Fibroblast of skin of right biceps (primary cell): ENCODE measurements at regions not wholly inside any gene's neighbourhood (a gene's known extent, or its start where the extent isn't known, plus 50 kb on each side); places are given as distances from the start of the nearest gene placed in this dataset.
"Not testable (repeated sequence)": the region's sequence is repeated elsewhere in the genome, so short reads cannot be mapped to it uniquely, and the experiment has no call there.

Source experiments
- DNase-seq: peaks from one replicate; pipeline ENCODE4 v3.0.0-alpha.2; 2013

DNA sequence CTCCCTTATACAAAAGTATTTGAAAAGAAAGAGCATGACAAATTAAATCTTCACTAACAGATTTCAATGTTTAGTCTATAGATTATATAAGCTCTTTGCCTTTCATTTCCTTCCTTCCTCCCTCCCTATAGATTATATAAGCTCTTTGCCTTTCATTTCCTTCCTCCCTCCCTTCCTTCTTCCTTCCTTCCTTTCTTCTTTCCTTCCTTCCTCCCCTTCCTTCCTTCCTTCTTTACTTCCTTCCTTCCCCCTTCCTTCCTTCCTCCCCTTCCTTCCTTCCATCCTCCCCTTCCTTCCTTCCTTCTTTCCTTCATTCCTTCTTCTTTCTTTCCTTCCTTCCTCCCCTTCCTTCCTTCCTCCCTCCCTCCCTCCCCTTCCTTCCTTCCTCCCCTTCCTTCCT is 209.8 kb upstream of the CBLB start:
- DNase-seq, result no peak

GRCh38 chr3:106082616-106083015 is 213.8 kb upstream of the CBLB start:
- DNase-seq, result no peak

DNA sequence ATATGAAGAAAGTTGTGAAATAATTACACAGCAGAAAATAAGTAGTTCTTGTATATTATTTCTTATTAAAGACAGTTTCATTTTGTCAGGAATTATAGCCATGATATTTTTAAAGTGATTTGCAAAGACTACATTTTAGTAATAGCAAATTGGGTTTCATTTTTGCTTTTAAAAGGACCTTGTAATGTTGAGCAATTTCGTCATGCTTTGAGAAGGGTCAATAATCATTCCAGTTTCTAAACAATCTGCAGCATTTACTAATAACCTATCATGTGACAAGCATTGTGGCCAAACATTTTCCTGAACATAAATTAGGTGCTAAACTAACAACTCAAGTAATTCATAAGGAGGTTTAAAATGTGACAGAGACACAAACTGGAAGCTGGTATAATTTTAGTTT is 214.4 kb upstream of the CBLB start:
- DNase-seq, result no peak

GRCh38 chr3:106083854-106084253 is 215.0 kb upstream of the CBLB start:
- no peak for DNase-seq

- no peak for DNase-seq
Measured at GRCh38 chr3:106086038-106086437, 217.2 kb upstream of the CBLB start.

DNA sequence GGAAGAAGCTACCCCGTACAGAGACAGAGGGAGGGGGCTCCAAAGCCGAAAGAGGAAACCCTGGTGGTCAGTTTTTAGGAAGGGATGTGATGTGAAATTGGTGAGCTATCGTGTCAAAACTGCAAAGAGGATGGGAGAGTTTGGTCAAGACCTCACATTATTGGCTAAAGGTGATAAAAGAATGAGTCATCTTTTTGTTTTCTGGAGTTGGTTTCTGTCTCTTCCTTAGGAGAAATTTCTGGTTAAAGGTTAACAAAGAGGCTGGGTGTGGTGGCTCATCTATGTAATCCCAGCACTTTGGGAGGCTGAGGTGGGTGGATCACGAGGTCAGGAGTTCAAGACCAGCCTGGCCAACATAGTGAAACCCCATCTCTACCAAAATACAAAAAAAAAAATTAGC is 217.8 kb upstream of the CBLB start:
- no peak for DNase-seq

DNA sequence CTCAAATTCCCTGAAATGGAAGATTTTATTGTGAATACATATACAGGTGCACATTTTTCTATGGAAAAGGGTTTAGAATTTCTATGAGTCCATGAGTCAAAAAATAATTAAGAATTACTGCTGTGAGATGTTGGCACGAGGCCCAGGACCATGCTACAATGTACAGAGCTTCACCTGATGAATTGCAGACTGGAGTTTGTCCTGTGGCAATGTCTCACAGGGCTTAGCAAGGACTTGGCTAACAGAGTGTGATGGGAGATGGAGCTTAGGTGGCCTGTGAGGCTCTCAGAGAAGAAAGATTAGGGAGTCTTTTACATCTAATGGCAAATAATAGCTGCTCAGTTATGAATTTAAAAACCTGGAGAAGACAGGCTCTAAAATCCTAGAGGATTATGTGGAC is 219.5 kb upstream of the CBLB start:
- DNase-seq, result peak; percentile 22

GRCh38 chr3:106088899-106089298 is 220.1 kb upstream of the CBLB start:
- no peak for DNase-seq

DNA sequence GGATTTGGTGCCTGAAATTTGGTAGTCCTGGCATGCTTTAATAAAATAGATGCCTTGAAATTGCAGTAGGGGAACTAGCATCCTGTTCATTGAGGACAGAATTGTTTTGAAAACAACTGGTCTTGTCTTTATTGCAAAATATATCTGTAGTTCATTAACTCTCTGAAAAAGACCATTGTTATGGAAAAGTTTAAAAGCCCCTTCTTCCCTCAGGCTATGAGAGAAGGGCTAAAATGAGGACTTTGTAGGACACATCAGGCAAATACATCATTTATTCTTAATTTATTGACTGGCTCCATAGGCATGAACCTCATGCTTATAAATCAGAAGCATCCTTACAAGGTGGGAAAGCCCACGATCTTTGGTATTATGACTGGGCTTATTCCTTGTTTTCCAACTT is 221.0 kb upstream of the CBLB start:
- no peak for DNase-seq

GRCh38 chr3:106092792-106093191 is 224.0 kb upstream of the CBLB start:
- DNase-seq, result no peak

- DNase-seq, result no peak
Measured at GRCh38 chr3:106093616-106094015, 224.8 kb upstream of the CBLB start.

DNA sequence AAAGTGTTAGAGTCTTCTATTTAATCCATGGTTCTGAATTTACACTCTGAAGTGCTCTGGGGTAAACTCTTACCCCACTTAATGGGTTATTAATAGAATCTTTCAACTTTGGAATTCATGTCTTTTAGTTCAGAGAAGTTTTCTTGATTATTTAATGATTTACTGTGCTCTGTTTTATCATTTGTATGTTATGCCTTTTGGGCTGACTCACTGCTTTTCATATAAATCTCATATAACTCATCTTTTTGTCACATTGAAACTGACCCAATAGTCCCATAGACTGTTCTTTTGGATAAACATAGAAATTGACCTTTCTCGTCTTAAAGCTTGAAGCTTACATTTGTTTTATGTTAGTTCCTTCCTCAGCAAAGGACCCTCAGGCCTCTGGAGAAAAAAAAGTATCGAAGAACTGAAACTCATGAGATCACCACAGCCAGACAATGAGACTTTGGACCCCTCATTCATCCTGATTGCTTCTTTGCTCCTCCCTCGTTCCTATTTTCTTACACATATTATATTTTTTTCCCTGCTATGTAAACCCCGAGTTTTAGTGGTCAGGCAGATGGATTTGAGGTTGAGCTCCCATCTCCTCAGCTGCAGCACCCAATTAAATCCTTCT is 229.1 kb upstream of the CBLB start:
- peak; percentile 49 for DNase-seq

DNA sequence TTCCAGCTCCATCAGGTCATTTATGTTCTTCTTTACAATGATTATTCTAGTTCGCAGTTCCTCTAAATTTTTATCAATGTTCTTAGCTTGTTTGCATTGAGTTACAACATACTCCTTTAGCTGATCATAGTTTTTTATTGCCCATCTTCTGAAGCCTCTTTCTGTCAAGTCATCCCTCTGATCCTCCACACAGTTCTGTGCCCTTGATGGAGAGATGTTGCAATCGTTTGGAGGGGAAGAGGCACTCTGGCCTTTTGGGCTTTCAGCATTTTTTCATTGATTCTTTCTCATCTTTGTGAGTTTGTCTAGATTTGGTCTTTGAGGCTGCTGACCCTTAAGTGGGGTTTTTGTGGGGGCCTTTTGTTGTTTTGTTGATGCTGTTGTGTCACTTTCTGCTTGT is 234.6 kb upstream of the CBLB start:
- no peak for DNase-seq

DNA sequence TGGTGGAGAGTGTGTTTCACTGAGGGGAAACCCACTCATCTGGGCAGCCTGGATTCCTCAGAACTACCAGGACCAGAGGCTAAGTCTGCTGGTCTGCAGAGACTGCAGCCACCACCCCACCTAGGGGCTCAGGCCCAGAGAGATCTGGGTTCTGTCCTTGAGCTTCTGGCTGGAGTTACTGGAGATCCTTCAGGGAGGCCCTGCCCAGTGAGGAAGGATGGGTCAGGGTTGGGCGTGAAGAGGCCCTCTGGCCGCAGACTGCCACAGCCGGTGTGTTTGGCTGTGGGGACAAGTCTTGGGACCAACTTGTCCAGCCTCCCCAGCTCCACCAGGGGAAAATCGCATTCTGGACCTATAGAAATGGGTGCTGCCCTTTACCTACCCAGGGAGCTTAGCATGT is 235.3 kb upstream of the CBLB start:
- DNase-seq, result no peak

DNA sequence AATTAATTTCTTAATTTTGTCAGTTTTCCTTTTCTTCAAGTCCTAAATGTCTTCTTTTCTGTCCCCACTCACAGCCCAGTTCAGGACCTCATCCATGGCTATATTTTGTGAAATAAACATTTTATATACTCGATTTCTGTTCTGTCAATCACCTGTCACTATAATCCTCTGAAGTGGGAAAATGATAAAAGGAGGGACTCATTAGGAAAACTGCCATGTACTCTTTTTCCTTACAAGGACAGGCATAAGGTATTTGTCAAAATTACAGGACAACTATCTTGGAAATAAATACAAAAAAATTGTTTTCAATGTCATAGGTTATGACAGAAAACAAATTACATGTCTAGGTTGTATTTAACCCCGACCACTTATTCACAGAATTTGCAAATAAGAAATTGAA is 240.1 kb upstream of the CBLB start:
- no peak for DNase-seq

GRCh38 chr3:106112561-106112960 is 243.7 kb upstream of the CBLB start:
- DNase-seq, result not testable (repeated sequence)

GRCh38 chr3:106113747-106114146 is 244.9 kb upstream of the CBLB start:
- DNase-seq, result no peak

DNA sequence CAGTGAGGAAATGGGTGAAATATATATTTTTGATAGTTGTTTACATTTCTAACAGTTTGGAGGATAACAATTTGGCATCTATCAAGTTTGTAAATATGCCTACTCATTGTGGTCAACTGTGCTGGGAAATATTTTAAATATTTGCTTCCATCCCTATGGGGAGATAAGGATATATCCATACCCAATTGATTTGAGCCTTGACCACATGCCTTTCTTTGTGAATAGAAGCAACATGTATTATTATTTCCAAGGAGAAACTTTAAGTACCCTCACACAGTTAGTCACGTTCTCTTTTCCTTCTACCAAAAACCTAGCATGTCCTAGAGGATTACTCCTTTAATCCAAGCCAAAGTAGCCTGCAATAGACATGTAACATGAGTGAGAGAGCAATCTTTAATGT is 245.4 kb upstream of the CBLB start:
- peak; percentile 63 for DNase-seq

GRCh38 chr3:106114848-106115247 is 246.0 kb upstream of the CBLB start:
- DNase-seq, result peak; percentile 78

- no peak for DNase-seq
Measured at GRCh38 chr3:106115557-106115956, 246.7 kb upstream of the CBLB start.

DNA sequence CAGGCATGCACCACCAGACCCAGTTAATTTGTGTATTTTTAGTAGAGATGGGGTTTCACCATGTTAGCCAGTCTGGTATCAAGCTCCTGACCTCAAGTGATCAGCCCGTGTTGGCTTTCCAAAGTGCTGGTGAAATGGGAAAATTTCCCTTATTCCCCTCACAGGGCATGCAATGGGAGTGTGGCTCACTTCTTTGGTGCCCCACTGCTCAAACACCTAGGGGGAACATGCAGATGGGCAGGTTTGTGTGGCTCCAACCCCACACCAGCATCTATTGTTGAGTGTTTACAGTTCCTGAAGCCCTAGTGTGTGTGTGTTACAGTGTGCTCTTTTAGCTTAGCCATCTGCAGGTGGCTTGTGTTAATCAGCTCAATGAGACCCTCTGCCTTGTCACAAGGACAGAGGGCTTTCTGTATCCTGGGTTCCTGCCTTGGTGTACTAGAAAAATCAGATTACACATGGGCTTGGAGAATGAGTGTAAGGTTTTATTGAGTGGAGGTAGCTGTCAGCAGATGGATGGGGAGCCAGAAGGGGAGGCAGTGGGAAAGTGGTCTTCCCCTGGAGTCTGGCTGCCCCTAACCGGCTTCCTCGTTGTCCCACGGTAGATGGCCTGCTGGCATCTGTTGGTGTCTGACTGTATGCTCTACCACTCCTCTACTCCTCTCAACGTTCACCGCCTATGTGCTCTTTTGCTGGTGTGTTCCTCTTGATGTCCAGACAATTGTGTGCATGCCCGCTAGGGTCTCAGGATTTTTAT is 248.1 kb upstream of the CBLB start:
- no peak for DNase-seq

DNA sequence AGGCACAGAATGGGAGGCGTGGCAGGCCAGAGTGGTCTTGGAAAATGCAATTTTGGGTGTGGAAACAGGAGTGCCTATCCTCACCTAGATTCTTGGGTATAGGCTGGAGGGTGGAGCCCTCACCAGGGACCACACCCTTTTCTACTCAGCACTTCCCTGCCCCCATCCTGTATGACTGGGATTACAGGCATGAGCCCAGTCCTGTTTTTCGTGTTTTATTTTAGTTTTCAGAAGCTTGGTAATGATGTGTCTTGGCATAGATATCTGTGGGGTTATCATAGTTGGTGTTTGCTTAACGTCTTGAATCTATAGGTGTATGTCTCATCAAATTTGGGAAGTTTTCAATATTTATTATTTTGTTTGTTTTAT is 248.7 kb upstream of the CBLB start:
- no peak for DNase-seq

DNA sequence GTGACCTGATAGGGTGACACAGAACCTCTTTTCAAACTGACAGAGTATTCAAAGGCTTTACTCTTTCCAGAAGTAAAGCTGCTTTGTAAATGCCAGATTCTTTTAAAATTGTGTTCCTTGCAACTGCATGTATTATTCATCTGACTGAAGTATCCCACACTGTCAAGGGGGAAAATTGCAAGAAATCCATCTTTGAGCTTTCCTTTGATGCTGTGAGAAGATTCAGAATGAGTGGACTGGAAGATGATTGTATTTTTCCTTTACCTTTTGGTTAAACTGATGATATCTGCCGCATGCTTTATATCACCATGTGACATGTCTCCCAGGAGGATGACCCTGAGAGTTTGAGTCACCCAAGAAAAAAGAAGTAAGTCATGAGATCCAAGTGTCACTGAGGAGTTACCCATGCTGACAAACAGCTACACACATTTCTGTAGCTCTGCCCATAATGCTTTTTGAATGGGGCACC is 250.8 kb upstream of the CBLB start:
- peak; percentile 82 for DNase-seq

GRCh38 chr3:106120356-106120755 is 251.5 kb upstream of the CBLB start:
- DNase-seq, result peak; percentile 79
